ENCODE measurements at regions not wholly inside any gene's neighbourhood (a gene's known extent, or its start where the extent isn't known, plus 50 kb on each side); places are given as distances from the start of the nearest gene placed in this dataset.

- no peak overlapping the region for H3K27ac ChIP-seq
- no peaks in the 10 kb centered on the region for H3K4me1 ChIP-seq (ENCODE audit: control insufficient read depth in 1 of 2, low read depth in 2 of 2)
- no peak overlapping the region for H3K4me3 ChIP-seq
- H3K36me3 ChIP-seq = no peaks in the 10 kb centered on the region
- no peak for TF ChIP-seq CTCF (IDR thresholded peaks at IDR 0.05)
- H3K9me3 ChIP-seq = peaks cover 10% of the 10 kb centered on the region
- H3K27me3 ChIP-seq (replicated peaks; ENCODE audit: insufficient read depth) = no peaks in the 10 kb centered on the region
- no peak for DNase-seq (ENCODE audit: low spot score)
- no peak for ATAC-seq (ENCODE audit: insufficient number of reproducible peaks, low FRiP score, low read depth)
Observed at GRCh38 chr11:104761511-104761910, 136.7 kb downstream of the CASP12 start.

DNA sequence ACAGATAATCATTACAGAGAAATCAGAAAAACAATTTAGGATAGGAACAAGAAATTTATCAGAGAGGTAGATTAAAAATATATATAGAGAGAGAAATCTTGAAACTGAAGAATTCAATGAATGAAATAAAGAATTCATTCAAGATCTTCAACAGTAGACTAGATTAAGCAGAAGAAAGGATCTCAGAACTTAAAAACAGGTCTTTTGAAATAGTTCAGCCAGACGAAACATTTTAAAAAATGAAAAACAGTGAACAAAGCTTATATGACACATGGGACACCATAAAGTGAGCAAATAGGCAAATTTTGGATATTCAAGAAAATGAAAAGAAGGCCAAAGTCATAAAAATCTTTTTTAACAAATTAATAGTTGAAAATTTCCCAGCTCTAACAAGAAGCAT is 138.8 kb downstream of the CASP12 start:
- Histone ChIP-seq H3K36me3 (no peaks in the 10 kb centered on the region), H3K27me3 (replicated peaks; ENCODE audit: insufficient read depth) (no peaks in the 10 kb centered on the region), H3K9me3 (peaks cover 10% of the 10 kb centered on the region), H3K4me3 (no peak overlapping the region), H3K27ac (no peak overlapping the region), H3K4me1 (ENCODE audit: control insufficient read depth in 1 of 2, low read depth in 2 of 2) (no peaks in the 10 kb centered on the region)
- no peak for ATAC-seq (ENCODE audit: insufficient number of reproducible peaks, low FRiP score, low read depth)
- no peak for TF ChIP-seq CTCF (IDR thresholded peaks at IDR 0.05)
- no peak for DNase-seq (ENCODE audit: low spot score)

- no peak for ATAC-seq (ENCODE audit: insufficient number of reproducible peaks, low FRiP score, low read depth)
- H3K27ac ChIP-seq = no peak overlapping the region
- H3K9me3 ChIP-seq = no peaks in the 10 kb centered on the region
- no peaks in the 10 kb centered on the region for H3K4me1 ChIP-seq (ENCODE audit: control insufficient read depth in 1 of 2, low read depth in 2 of 2)
- DNase-seq (ENCODE audit: low spot score) = no peak
- no peaks in the 10 kb centered on the region for H3K36me3 ChIP-seq
- TF ChIP-seq CTCF (IDR thresholded peaks at IDR 0.05) = no peak
- no peaks in the 10 kb centered on the region for H3K27me3 ChIP-seq (replicated peaks; ENCODE audit: insufficient read depth)
- no peak overlapping the region for H3K4me3 ChIP-seq
Observed at GRCh38 chr11:104738918-104739317, 159.3 kb downstream of the CASP12 start.

GRCh38 chr11:104738208-104738607 is 160.1 kb downstream of the CASP12 start:
- H3K27ac ChIP-seq = no peak overlapping the region
- TF ChIP-seq CTCF (IDR thresholded peaks at IDR 0.05) = no peak
- no peaks in the 10 kb centered on the region for H3K9me3 ChIP-seq
- no peak overlapping the region for H3K4me3 ChIP-seq
- no peak for ATAC-seq (ENCODE audit: insufficient number of reproducible peaks, low FRiP score, low read depth)
- no peaks in the 10 kb centered on the region for H3K36me3 ChIP-seq
- DNase-seq (ENCODE audit: low spot score) = no peak
- no peaks in the 10 kb centered on the region for H3K27me3 ChIP-seq (replicated peaks; ENCODE audit: insufficient read depth)
- no peaks in the 10 kb centered on the region for H3K4me1 ChIP-seq (ENCODE audit: control insufficient read depth in 1 of 2, low read depth in 2 of 2)

- ATAC-seq (ENCODE audit: insufficient number of reproducible peaks, low FRiP score, low read depth) = no peak
Observed at GRCh38 chr11:104736502-104736901, 161.8 kb downstream of the CASP12 start.

More at GRCh38 chr11:104736502-104736901, 161.8 kb downstream of the CASP12 start:
- H3K9me3 ChIP-seq = no peaks in the 10 kb centered on the region
- H3K4me3 ChIP-seq = no peak overlapping the region
- no peak for DNase-seq (ENCODE audit: low spot score)
- H3K36me3 ChIP-seq = no peaks in the 10 kb centered on the region
- no peaks in the 10 kb centered on the region for H3K4me1 ChIP-seq (ENCODE audit: control insufficient read depth in 1 of 2, low read depth in 2 of 2)
- no peaks in the 10 kb centered on the region for H3K27me3 ChIP-seq (replicated peaks; ENCODE audit: insufficient read depth)
- H3K27ac ChIP-seq = no peak overlapping the region
- TF ChIP-seq CTCF (IDR thresholded peaks at IDR 0.05) = no peak
